GM23338 (cell line): ENCODE measurements at regions not wholly inside any gene's neighbourhood (a gene's known extent, or its start where the extent isn't known, plus 50 kb on each side); places are given as distances from the start of the nearest gene placed in this dataset.

Source experiments
- ATAC-seq: fragments of 200-7000 bp; cut with Tn5 transposase; 3 replicates; pipeline ENCODE4 v1.9.1; 2020
- DNase-seq: peaks from one replicate; pipeline ENCODE4 v3.0.0-alpha.2; 2015; ENCODE audit warnings: low spot score
- H2AFZ ChIP-seq: fragments of 200-600 bp; sonication (generic); 2 replicates; pipeline ENCODE4 v1.8.0; 2016; ENCODE audit warnings: antibody characterized with exemption, mild to moderate bottlenecking, moderate library complexity
- H3F3A ChIP-seq: fragments of 200-600 bp; sonication (generic); replicated peaks from 2 replicates; pipeline ENCODE4 v1.8.0; 2017; ENCODE audit warnings: antibody characterized with exemption, mixed run types, low read depth
- H3K27ac ChIP-seq: fragments of 200-600 bp; sonication (generic); 2 replicates; pipeline ENCODE4 v1.6.1; 2016; ENCODE audit warnings: low read depth
- H3K27me3 ChIP-seq: fragments of 200-600 bp; sonication (generic); 2 replicates; pipeline ENCODE4 v1.8.0; 2016; ENCODE audit warnings: mild to moderate bottlenecking, mixed run types, moderate library complexity; ENCODE audit not compliant: insufficient read depth
- H3K36me3 ChIP-seq: fragments of 200-600 bp; sonication (generic); 2 replicates; pipeline ENCODE4 v1.8.0; 2016; ENCODE audit warnings: mild to moderate bottlenecking; ENCODE audit not compliant: insufficient read depth
- H3K4me1 ChIP-seq: fragments of 200-600 bp; sonication (generic); 2 replicates; pipeline ENCODE4 v1.8.0; 2016; ENCODE audit warnings: mild to moderate bottlenecking, moderate library complexity; ENCODE audit not compliant: insufficient read depth
- H3K4me2 ChIP-seq: fragments of 200-600 bp; sonication (generic); 2 replicates; pipeline ENCODE4 v1.7.1; 2017; ENCODE audit warnings: mixed run types
- H3K4me3 ChIP-seq: fragments of 200-600 bp; sonication (generic); 2 replicates; pipeline ENCODE4 v1.6.1; 2016; ENCODE audit warnings: mixed run types
- H3K79me2 ChIP-seq: fragments of 200-600 bp; sonication (generic); replicated peaks from 2 replicates; pipeline ENCODE4 v1.8.0; 2017; ENCODE audit warnings: mild to moderate bottlenecking; ENCODE audit not compliant: insufficient read depth
- H3K9me2 ChIP-seq: fragments of 200-600 bp; sonication (generic); 2 replicates; pipeline ENCODE4 v1.8.0; 2017; ENCODE audit not compliant: insufficient read depth
- H4K20me1 ChIP-seq: fragments of 200-600 bp; sonication (generic); replicated peaks from 2 replicates; pipeline ENCODE4 v1.8.0; 2017; ENCODE audit warnings: mild to moderate bottlenecking; ENCODE audit not compliant: insufficient read depth
- H3K27ac Mint-ChIP-seq: 2 replicates; pipeline ENCODE4 v1.8.0; 2020; ENCODE audit warnings: inconsistent platforms, mild to moderate bottlenecking, moderate library complexity, mixed read lengths
- H3K27me3 Mint-ChIP-seq: 3 replicates; pipeline ENCODE4 v1.8.0; 2022; ENCODE audit warnings: low read depth, mild to moderate bottlenecking, moderate library complexity, mixed read lengths, inconsistent platforms; ENCODE audit not compliant: insufficient read depth, poor library complexity
- H3K36me3 Mint-ChIP-seq: 3 replicates; pipeline ENCODE4 v1.8.0; 2021; ENCODE audit warnings: low read depth, mild to moderate bottlenecking, inconsistent platforms, moderate library complexity, mixed read lengths
- H3K4me1 Mint-ChIP-seq: 3 replicates; pipeline ENCODE4 v1.8.0; 2020; ENCODE audit warnings: mild to moderate bottlenecking, inconsistent platforms, mixed read lengths
- H3K4me3 Mint-ChIP-seq: 3 replicates; pipeline ENCODE4 v1.8.0; 2021; ENCODE audit warnings: moderate library complexity, mild to moderate bottlenecking, inconsistent platforms, mixed read lengths
- H3K9me3 Mint-ChIP-seq: 3 replicates; pipeline ENCODE4 v1.8.0; 2020; ENCODE audit warnings: moderate library complexity, mild to moderate bottlenecking, inconsistent platforms, mixed read lengths
- CREB1 ChIP-seq: fragments of 250-450 bp; sonication (Bioruptor Pico); IDR thresholded peaks from 2 replicates; pipeline ENCODE4 v1.5.0; 2020; ENCODE audit warnings: low read depth, mild to moderate bottlenecking, moderate library complexity
- CTCF ChIP-seq, 2 experiments: fragments of 200-600 bp in 1 of 2; sonication (generic) in 1 of 2; conservative IDR thresholded peaks; 2 replicates each; pipeline versions ENCODE4 v1.5.1 to v1.6.1; 2016 to 2017; ENCODE audit warnings: antibody characterized with exemption in 2 of 2, low read depth in 2 of 2, mild to moderate bottlenecking in 2 of 2, moderate library complexity in 1 of 2
- ETS1 ChIP-seq: IDR thresholded peaks from 2 replicates; pipeline ENCODE4 v1.6.1; 2016; ENCODE audit warnings: antibody characterized with exemption
- EZH2phosphoT487 ChIP-seq: fragments of 200-600 bp; sonication (generic); IDR thresholded peaks from one replicate; pipeline ENCODE4 v1.8.1; 2018; ENCODE audit warnings: antibody characterized with exemption; ENCODE audit not compliant: unreplicated experiment
- JUNB ChIP-seq: IDR thresholded peaks from one replicate; pipeline ENCODE4 v1.6.1; 2016; ENCODE audit warnings: antibody characterized with exemption; ENCODE audit not compliant: unreplicated experiment
- NANOG ChIP-seq: IDR thresholded peaks from 2 replicates; pipeline ENCODE4 v1.6.1; 2016; ENCODE audit warnings: antibody characterized with exemption, borderline replicate concordance
- POLR2AphosphoS5 ChIP-seq: IDR thresholded peaks from 2 replicates; pipeline ENCODE4 v1.6.1; 2016; ENCODE audit warnings: antibody characterized with exemption, low read depth
- ZNF114 ChIP-seq: fragments of 250-450 bp; sonication (Bioruptor Pico); IDR thresholded peaks from 2 replicates; pipeline ENCODE4 v1.5.0; 2020; ENCODE audit warnings: mild to moderate bottlenecking, moderate library complexity

- no peaks in the 10 kb centered on the region for H3K27me3 ChIP-seq
- no peak overlapping the region for H2AFZ ChIP-seq
- H3F3A ChIP-seq, result no peaks in the 10 kb centered on the region
- Mint-ChIP-seq H3K4me3 (no peak overlapping the region), H3K27me3 (no peaks in the 10 kb centered on the region), H3K27ac (no peak overlapping the region), H3K4me1 (peaks cover 12% of the 10 kb centered on the region; the same call in 2 of the 3 replicates), H3K36me3 (no peaks in the 10 kb centered on the region), H3K9me3 (no peaks in the 10 kb centered on the region)
- no peak overlapping the region for H3K27ac ChIP-seq
- no peak overlapping the region for H3K4me2 ChIP-seq
- DNase-seq (no peak), ATAC-seq (no peak)
- no peak for TF ChIP-seq EZH2phosphoT487
- TF ChIP-seq CREB1 (CRISPR knock-in tag), result no peak
- TF ChIP-seq JUNB, result no peak
- TF ChIP-seq ETS1, result no peak
- no peak for TF ChIP-seq ZNF114
- TF ChIP-seq NANOG, result no peak
- TF ChIP-seq POLR2AphosphoS5, result no peak
- no peak for TF ChIP-seq CTCF (conservative IDR thresholded peaks at IDR 0.05; ENCODE audit: low read depth in 2 of 2)
- no peaks in the 10 kb centered on the region for H3K79me2 ChIP-seq
- no peaks in the 10 kb centered on the region for H4K20me1 ChIP-seq
- no peaks in the 10 kb centered on the region for H3K36me3 ChIP-seq
- H3K9me2 ChIP-seq, result no peaks in the 10 kb centered on the region
- peaks cover 7% of the 10 kb centered on the region for H3K4me1 ChIP-seq
- H3K4me3 ChIP-seq, result no peak overlapping the region
These were observed 76.6 kb upstream of the NAV3 start for GRCh38 chr12:77754086-77754485.

GRCh38 chr12:77751939-77752338, 78.8 kb upstream of the NAV3 start:
- Histone ChIP-seq H3K79me2 (no peaks in the 10 kb centered on the region), H3K27me3 (no peaks in the 10 kb centered on the region), H3K4me2 (no peak overlapping the region), H3K27ac (no peak overlapping the region), H3F3A (no peaks in the 10 kb centered on the region), H3K4me1 (peaks cover 7% of the 10 kb centered on the region), H2AFZ (no peak overlapping the region), H4K20me1 (no peaks in the 10 kb centered on the region), H3K36me3 (no peaks in the 10 kb centered on the region), H3K9me2 (no peaks in the 10 kb centered on the region), H3K4me3 (no peak overlapping the region)
- Mint-ChIP-seq H3K27me3 (no peaks in the 10 kb centered on the region), H3K27ac (no peak overlapping the region), H3K36me3 (no peaks in the 10 kb centered on the region), H3K9me3 (no peaks in the 10 kb centered on the region), H3K4me1 (peaks cover 12% of the 10 kb centered on the region; the same call in 2 of the 3 replicates), H3K4me3 (no peak overlapping the region)
- DNase-seq, result no peak
- no peak for TF ChIP-seq CTCF (conservative IDR thresholded peaks at IDR 0.05; ENCODE audit: low read depth in 2 of 2)
- no peak for ATAC-seq
